IMR-90 (cell line): ENCODE measurements at regions not wholly inside any gene's neighbourhood (a gene's known extent, or its start where the extent isn't known, plus 50 kb on each side); places are given as distances from the start of the nearest gene placed in this dataset.

Source experiments
- ATAC-seq: fragments of 200-7000 bp; cut with Tn5 transposase; 2 replicates; pipeline ENCODE4 v1.9.1; 2020; ENCODE audit warnings: low read depth, mild to moderate bottlenecking, moderate library complexity
- BruUV-seq: library from RNA; stranded (reverse); fragments of 400-500 nt; replicated peaks from 2 replicates; lab custom pipeline; 2021; lab: Mats Ljungman, UMichigan
- CTCF ChIA-PET: fragments of 300-600 bp; formaldehyde crosslinking; extraction: SDS; loops from one replicate; lab custom pipeline; 2021; ENCODE audit warnings: antibody characterized with exemption; lab: Yijun Ruan, JAX
- POLR2A ChIA-PET: fragments of 300-600 bp; sonication (Branson Sonifier 250); formaldehyde crosslinking; loops from one replicate; lab custom pipeline; 2022; ENCODE audit warnings: antibody characterized with exemption; ENCODE audit not compliant: unreplicated experiment; lab: Charles Lee
- DNase-seq: peaks from one replicate; pipeline ENCODE4 v3.0.0; 2013
- H2AFZ ChIP-seq: replicated peaks from 2 replicates; pipeline ENCODE3; 2013; ENCODE audit warnings: low read length, mild to moderate bottlenecking; ENCODE audit not compliant: poor library complexity
- H2AK5ac ChIP-seq: 2 replicates; pipeline ENCODE4 v1.6.1; 2013; ENCODE audit warnings: low read depth, low read length, inconsistent platforms
- H2AK9ac ChIP-seq: replicated peaks from 2 replicates; pipeline ENCODE3; 2013; ENCODE audit warnings: mild to moderate bottlenecking, low read depth, low read length, moderate library complexity; ENCODE audit not compliant: poor library complexity
- H2BK120ac ChIP-seq: 2 replicates; pipeline ENCODE4 v1.6.1; 2013; ENCODE audit warnings: low read depth, low read length, inconsistent platforms
- H2BK15ac ChIP-seq: 3 replicates; pipeline ENCODE4 v1.6.1; 2013; ENCODE audit warnings: low read depth, low read length, inconsistent platforms
- H2BK20ac ChIP-seq: 2 replicates; pipeline ENCODE4 v1.6.1; 2013; ENCODE audit warnings: low read depth, mild to moderate bottlenecking, inconsistent platforms, low read length, moderate library complexity
- H2BK5ac ChIP-seq: 2 replicates; pipeline ENCODE4 v1.6.1; 2013; ENCODE audit warnings: mild to moderate bottlenecking, low read depth, low read length, inconsistent platforms; ENCODE audit not compliant: poor library complexity, severe bottlenecking
- H3K14ac ChIP-seq: replicated peaks from 2 replicates; pipeline ENCODE4 v1.6.1; 2013; ENCODE audit warnings: low read depth, low read length, inconsistent platforms
- H3K18ac ChIP-seq: 2 replicates; pipeline ENCODE4 v1.6.1; 2013; ENCODE audit warnings: low read depth, low read length, control low read depth
- H3K23ac ChIP-seq: 2 replicates; pipeline ENCODE4 v1.6.1; 2013; ENCODE audit warnings: low read depth, low read length, inconsistent platforms
- H3K27ac ChIP-seq: 2 replicates; pipeline ENCODE4 v1.5.1; 2013; ENCODE audit warnings: mild to moderate bottlenecking, control low read depth, low read length; ENCODE audit not compliant: insufficient read depth
- H3K27me3 ChIP-seq: 2 replicates; pipeline ENCODE4 v1.6.1; 2013; ENCODE audit warnings: low read length; ENCODE audit not compliant: control insufficient read depth, insufficient read depth
- H3K36me3 ChIP-seq: 2 replicates; pipeline ENCODE4 v1.6.1; 2013; ENCODE audit warnings: low read length, mixed read lengths; ENCODE audit not compliant: control insufficient read depth, insufficient read depth
- H3K4ac ChIP-seq: 2 replicates; pipeline ENCODE4 v1.6.1; 2013; ENCODE audit warnings: low read depth, low read length, inconsistent platforms
- H3K4me1 ChIP-seq: 2 replicates; pipeline ENCODE4 v1.6.1; 2013; ENCODE audit warnings: low read length, mixed read lengths; ENCODE audit not compliant: control insufficient read depth, insufficient read depth
- H3K4me2 ChIP-seq: 2 replicates; pipeline ENCODE4 v1.6.1; 2013; ENCODE audit warnings: low read depth, mild to moderate bottlenecking, control low read depth, low read length, moderate library complexity
- H3K4me3 ChIP-seq: 2 replicates; pipeline ENCODE4 v1.5.1; 2013; ENCODE audit warnings: low read depth, mild to moderate bottlenecking, control low read depth, low read length, moderate library complexity; ENCODE audit not compliant: insufficient read depth
- H3K56ac ChIP-seq: 2 replicates; pipeline ENCODE4 v1.6.1; 2013; ENCODE audit warnings: low read length, inconsistent platforms; ENCODE audit not compliant: insufficient read depth; ENCODE audit errors: extremely low read depth
- H3K79me1 ChIP-seq, 2 experiments: 2 replicates each; pipeline ENCODE4 v1.6.1; 2013; ENCODE audit warnings: low read length in 2 of 2, inconsistent platforms in 1 of 2, low read depth in 1 of 2
- H3K9ac ChIP-seq: 2 replicates; pipeline ENCODE4 v1.6.1; 2013; ENCODE audit warnings: low read depth, low read length, control low read depth
- H3K9me1 ChIP-seq: 2 replicates; pipeline ENCODE4 v1.6.1; 2013; ENCODE audit warnings: low read length, inconsistent platforms; ENCODE audit not compliant: insufficient read depth
- H3K9me3 ChIP-seq: 2 replicates; pipeline ENCODE4 v1.6.1; 2013; ENCODE audit warnings: low read length; ENCODE audit not compliant: control insufficient read depth, insufficient read depth
- H4K20me1 ChIP-seq: 2 replicates; pipeline ENCODE4 v1.6.1; 2013; ENCODE audit warnings: low read length, inconsistent platforms; ENCODE audit not compliant: insufficient read depth
- H4K5ac ChIP-seq: 2 replicates; pipeline ENCODE4 v1.6.1; 2013; ENCODE audit warnings: mild to moderate bottlenecking, low read depth, low read length, control low read depth
- H4K8ac ChIP-seq, 2 experiments: 2 replicates each; pipeline ENCODE4 v1.6.1; 2013; ENCODE audit warnings: low read depth in 2 of 2, low read length in 2 of 2, control low read depth in 1 of 2, inconsistent platforms in 1 of 2
- H4K91ac ChIP-seq: 2 replicates; pipeline ENCODE4 v1.6.1; 2013; ENCODE audit warnings: low read depth, low read length, inconsistent platforms; ENCODE audit not compliant: insufficient read depth
- USF2 ChIP-seq: fragments of 150-350 bp; IDR thresholded peaks from 2 replicates; pipeline ENCODE4 v1.6.1; 2017; ENCODE audit warnings: mild to moderate bottlenecking, antibody characterized with exemption, low read length, low read depth
- dilution Hi-C: fragments of 300-500 bp; cut with HindIII; formaldehyde crosslinking; loops from one replicate; pipeline ENCODE4 v1.14.3; 2018; ENCODE audit warnings: low sequenced_read_pairs; ENCODE audit not compliant: unreplicated experiment
- in situ Hi-C: fragments of 300-500 bp; cut with MboI; formaldehyde crosslinking; loops from 3 replicates; pipeline ENCODE4 v1.14.3; 2019; ENCODE audit warnings: low sequenced_read_pairs, inconsistent platforms, mixed read lengths
- intact Hi-C: fragments of 100-400 bp; cut with micrococcal nuclease; formaldehyde crosslinking; loops from 2 replicates; pipeline ENCODE4 v1.10.0; 2022

DNA sequence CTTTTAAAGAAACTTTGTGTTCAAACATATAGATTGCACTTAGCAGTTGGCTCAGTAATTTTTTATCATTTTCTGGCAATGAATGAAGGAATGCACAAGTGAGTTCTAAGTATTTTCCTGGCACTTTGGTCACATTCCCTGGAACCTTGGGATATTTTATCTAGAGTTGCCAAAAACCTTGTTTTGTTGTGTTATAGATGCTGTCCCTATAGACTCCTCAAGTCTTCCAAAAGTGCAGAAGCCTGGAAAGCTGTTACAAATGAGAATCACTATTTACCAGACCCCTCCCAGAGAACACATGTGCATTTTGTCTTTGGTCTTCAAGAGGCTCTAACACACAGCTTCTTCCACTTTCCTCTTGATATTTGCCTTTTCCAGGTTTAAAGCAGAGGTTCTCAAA, 108.3 kb downstream of the RND3 start:
- no peak overlapping the region for H3K4me3 ChIP-seq
- no peak overlapping the region for H3K4ac ChIP-seq
- H2AFZ ChIP-seq, result no peak overlapping the region
- no peaks in the 10 kb centered on the region for H4K20me1 ChIP-seq
- H3K4me2 ChIP-seq, result no peak overlapping the region
- H4K91ac ChIP-seq, result no peak overlapping the region
- H2BK15ac ChIP-seq, result no peak overlapping the region
- H2AK5ac ChIP-seq, result no peak overlapping the region
- H2BK20ac ChIP-seq, result no peak overlapping the region
- H3K14ac ChIP-seq, result no peak overlapping the region
- TF ChIP-seq USF2, result no peak
- no peak overlapping the region for H4K5ac ChIP-seq
- no peaks in the 10 kb centered on the region for H3K27me3 ChIP-seq
- CTCF ChIA-PET, result no interaction called here
- H2BK5ac ChIP-seq, result no peak overlapping the region
- H3K9me1 ChIP-seq, result no peaks in the 10 kb centered on the region
- H3K18ac ChIP-seq, result no peak overlapping the region
- H3K23ac ChIP-seq, result no peak overlapping the region
- no peaks in the 10 kb centered on the region for H3K9me3 ChIP-seq
- intact Hi-C loops, result loop anchor here (10.0 kb wide), 1 partner anchor 74 kb away; no protein-coding TSS in a partner anchor
- H3K4me1 ChIP-seq, result no peaks in the 10 kb centered on the region; the same call in 1 of the 2 replicates
- H3K27ac ChIP-seq, result no peak overlapping the region
- no peak for ATAC-seq
- BruUV-seq, result no TSS peak
- POLR2A ChIA-PET, result no interaction called here
- no peak overlapping the region for H3K9ac ChIP-seq
- H2AK9ac ChIP-seq, result no peak overlapping the region
- no peaks in the 10 kb centered on the region for H3K79me1 ChIP-seq
- dilution Hi-C loops, result no loop called here
- H2BK120ac ChIP-seq, result no peak overlapping the region
- no peak overlapping the region for H3K56ac ChIP-seq
- no peaks in the 10 kb centered on the region for H3K36me3 ChIP-seq
- no peak overlapping the region for H4K8ac ChIP-seq
- in situ Hi-C loops, result no loop called here
- no peak for DNase-seq
